Upper lobe of left lung (tissue), 6 donors: ENCODE measurements at regions not wholly inside any gene's neighbourhood (a gene's known extent, or its start where the extent isn't known, plus 50 kb on each side); places are given as distances from the start of the nearest gene placed in this dataset.

Experiments
- ATAC-seq, 2 donors: fragments of 200-7000 bp; cut with Tn5 transposase; one replicate each; pipeline ENCODE4 v1.9.1; 2022; ENCODE audit warnings: mild to moderate bottlenecking in 2 of 2, moderate library complexity in 2 of 2; ENCODE audit not compliant: low FRiP score in 2 of 2
- DNase-seq, 2 donors: peaks; one replicate each; pipeline ENCODE4 v3.0.0-alpha.2; 2019 to 2020
- H3K27ac ChIP-seq, 4 donors: fragments of 200-600 bp; sonication (generic); one replicate each; pipeline ENCODE4 v1.5.1; 2016 to 2019
- H3K27me3 ChIP-seq, 4 donors: fragments of 200-600 bp; sonication (generic); one replicate each; pipeline ENCODE4 v1.5.1; 2017 to 2019
- H3K36me3 ChIP-seq, 4 donors: fragments of 200-600 bp; sonication (generic); one replicate each; pipeline ENCODE4 v1.5.1; 2016 to 2019
- H3K4me1 ChIP-seq, 4 donors: fragments of 200-600 bp; sonication (generic); one replicate each; pipeline ENCODE4 v1.5.1; 2018 to 2019
- H3K4me3 ChIP-seq, 4 donors: fragments of 200-600 bp; sonication (generic); one replicate each; pipeline ENCODE4 v1.5.1; 2017 to 2019; ENCODE audit warnings: mild to moderate bottlenecking in 2 of 4, moderate library complexity in 1 of 4
- H3K9me3 ChIP-seq, 4 donors: fragments of 200-600 bp; sonication (generic); one replicate each; pipeline ENCODE4 v1.5.1; 2018 to 2019
- CTCF ChIP-seq, 6 experiments: fragments of 450-650 bp in 4 of 6; fragments of 200-600 bp in 2 of 6; sonication (generic) in 2 of 6; IDR thresholded peaks; one replicate each; pipeline ENCODE4 v1.5.1; 2016 to 2019; ENCODE audit warnings: antibody characterized with exemption in 6 of 6
- EP300 ChIP-seq, 4 donors: sonication (generic); formaldehyde crosslinking; IDR thresholded peaks; one replicate each; pipeline ENCODE4 v1.5.1; 2017; ENCODE audit warnings: antibody characterized with exemption in 4 of 4, control low read depth in 2 of 4
- POLR2A ChIP-seq, 4 donors: fragments of 450-650 bp; IDR thresholded peaks; one replicate each; pipeline ENCODE4 v1.5.1; 2016 to 2017; ENCODE audit warnings: antibody characterized with exemption in 4 of 4, mild to moderate bottlenecking in 2 of 4
- POLR2AphosphoS5 ChIP-seq, 2 donors: sonication (generic); formaldehyde crosslinking; IDR thresholded peaks; one replicate each; pipeline ENCODE4 v1.5.1; 2017; ENCODE audit warnings: antibody characterized with exemption in 2 of 2
- WGBS, 2 donors: methylation state at CpG; one replicate each; pipeline ENCODE4 v1.1.5; 2017 to 2018; 5-methylcytosine and 5-hydroxymethylcytosine counted together
- donor health status: DM: no; HTN: no; CAD: no; lungs with moderate emphysema.
- donor health status: DM: no; HTN: yes; CAD: no; lungs with severe emphysema.

- ATAC-seq (no peak), DNase-seq (no peak)
- WGBS, 2 donors, result 83 to 92% methylated on average over 4 of the region's 4 CpGs
- TF ChIP-seq EP300 (IDR thresholded peaks at IDR 0.05) (no peak), CTCF (IDR thresholded peaks at IDR 0.05) (no peak), POLR2AphosphoS5 (IDR thresholded peaks at IDR 0.05) (no peak), POLR2A (IDR thresholded peaks at IDR 0.05) (no peak)
- H3K9me3 ChIP-seq, result no peaks in the 10 kb centered on the region
- no peak overlapping the region for H3K4me3 ChIP-seq
- no peak overlapping the region for H3K27ac ChIP-seq
- H3K27me3 ChIP-seq, result no peaks in the 10 kb centered on the region
- no peaks in the 10 kb centered on the region for H3K4me1 ChIP-seq
- H3K36me3 ChIP-seq, result no peaks in the 10 kb centered on the region
Measured at GRCh38 chr16:51813609-51814008, 662.5 kb upstream of the SALL1 start.

GRCh38 chr16:51812945-51813344, 661.9 kb upstream of the SALL1 start:
- Histone ChIP-seq H3K27ac (no peak overlapping the region), H3K36me3 (no peaks in the 10 kb centered on the region), H3K27me3 (no peaks in the 10 kb centered on the region), H3K4me1 (no peaks in the 10 kb centered on the region), H3K4me3 (no peak overlapping the region), H3K9me3 (no peaks in the 10 kb centered on the region)
- 71 to 76% methylated on average over 2 of the region's 2 CpGs for WGBS, 2 donors
- TF ChIP-seq CTCF (IDR thresholded peaks at IDR 0.05), result no peak
- TF ChIP-seq EP300 (IDR thresholded peaks at IDR 0.05), result no peak
- no peak for TF ChIP-seq POLR2AphosphoS5 (IDR thresholded peaks at IDR 0.05)
- no peak for TF ChIP-seq POLR2A (IDR thresholded peaks at IDR 0.05)
- no peak for DNase-seq
- no peak for ATAC-seq

- Histone ChIP-seq H3K4me1 (no peaks in the 10 kb centered on the region), H3K27ac (no peak overlapping the region), H3K4me3 (no peak overlapping the region), H3K27me3 (no peaks in the 10 kb centered on the region), H3K9me3 (no peaks in the 10 kb centered on the region), H3K36me3 (no peaks in the 10 kb centered on the region)
- ATAC-seq (no peak), DNase-seq (no peak)
- no peak for TF ChIP-seq POLR2A (IDR thresholded peaks at IDR 0.05)
- WGBS, 2 donors, result 73 to 79% methylated on average over 2 of the region's 2 CpGs
Measured at GRCh38 chr16:51807551-51807950, 656.5 kb upstream of the SALL1 start.

- Histone ChIP-seq H3K36me3 (no peaks in the 10 kb centered on the region), H3K27ac (no peak overlapping the region), H3K4me3 (no peak overlapping the region), H3K4me1 (no peaks in the 10 kb centered on the region), H3K9me3 (no peaks in the 10 kb centered on the region), H3K27me3 (no peaks in the 10 kb centered on the region)
- ATAC-seq, result no peak
- TF ChIP-seq EP300 (IDR thresholded peaks at IDR 0.05), result no peak
- no peak for TF ChIP-seq CTCF (IDR thresholded peaks at IDR 0.05)
- TF ChIP-seq POLR2A (IDR thresholded peaks at IDR 0.05), result no peak
- no peak for TF ChIP-seq POLR2AphosphoS5 (IDR thresholded peaks at IDR 0.05)
- DNase-seq, result no peak
Measured at GRCh38 chr16:51801635-51802034, 650.6 kb upstream of the SALL1 start.

GRCh38 chr16:51797669-51798259, 646.7 kb upstream of the SALL1 start:
- Histone ChIP-seq H3K27ac (no peak overlapping the region), H3K9me3 (no peaks in the 10 kb centered on the region), H3K4me1 (no peaks in the 10 kb centered on the region), H3K36me3 (no peaks in the 10 kb centered on the region), H3K4me3 (no peak overlapping the region), H3K27me3 (no peaks in the 10 kb centered on the region)
- ATAC-seq (no peak), DNase-seq (no peak)
- TF ChIP-seq POLR2A (IDR thresholded peaks at IDR 0.05) (no peak), EP300 (IDR thresholded peaks at IDR 0.05) (no peak)
- 68 to 71% methylated on average over 6 of the region's 6 CpGs for WGBS, 2 donors

GRCh38 chr16:51779240-51779639, 628.2 kb upstream of the SALL1 start:
- Histone ChIP-seq H3K4me1 (no peaks in the 10 kb centered on the region), H3K27me3 (no peaks in the 10 kb centered on the region), H3K27ac (no peak overlapping the region), H3K36me3 (no peaks in the 10 kb centered on the region), H3K9me3 (no peaks in the 10 kb centered on the region), H3K4me3 (no peak overlapping the region)
- TF ChIP-seq POLR2A (IDR thresholded peaks at IDR 0.05) (no peak), POLR2AphosphoS5 (IDR thresholded peaks at IDR 0.05) (no peak), CTCF (IDR thresholded peaks at IDR 0.05) (no peak), EP300 (IDR thresholded peaks at IDR 0.05) (no peak)
- ATAC-seq (no peak), DNase-seq (no peak)
- WGBS, 2 donors, result 81 to 82% methylated on average over 3 of the region's 3 CpGs
